NCI-H1436 (cell line): ENCODE measurements at regions not wholly inside any gene's neighbourhood (a gene's known extent, or its start where the extent isn't known, plus 50 kb on each side); places are given as distances from the start of the nearest gene placed in this dataset.
A peak's percentile ranks its signal among the peaks of the same experiment; 100 is the strongest.

Experiments used
- DNase-seq: peaks from one replicate; lab custom pipeline; 2025; lab: John Stamatoyannopoulos, UW

DNA sequence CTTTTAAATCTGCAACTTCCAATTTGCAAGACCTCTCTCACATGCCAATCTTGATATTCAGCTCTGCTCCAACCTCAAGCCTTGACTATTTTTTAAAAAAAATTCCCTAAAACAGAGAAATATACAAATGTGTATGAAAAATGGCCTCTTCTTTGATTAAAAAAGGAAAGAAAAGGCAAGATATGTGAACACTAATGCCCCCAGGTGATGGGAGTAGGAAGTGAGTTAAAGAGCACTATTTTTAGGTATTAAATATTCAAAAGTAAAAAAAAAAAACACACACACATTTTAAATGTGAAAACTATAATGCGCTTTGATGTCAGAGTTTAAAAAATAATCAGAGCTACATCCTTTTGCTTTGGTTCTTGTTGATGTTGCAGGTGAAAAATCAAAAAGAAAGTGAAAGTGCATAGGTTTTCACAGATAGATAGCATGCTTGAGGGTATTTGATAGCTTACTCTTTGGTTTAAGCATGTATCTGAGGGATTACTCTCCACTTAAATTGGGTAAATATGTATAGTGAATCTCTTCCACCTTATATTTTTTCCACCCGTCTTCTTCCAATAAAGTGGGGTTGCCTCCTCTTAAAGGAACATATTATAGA, 406.0 kb upstream of the POU3F3 start:
- peak; percentile 45 for DNase-seq

DNA sequence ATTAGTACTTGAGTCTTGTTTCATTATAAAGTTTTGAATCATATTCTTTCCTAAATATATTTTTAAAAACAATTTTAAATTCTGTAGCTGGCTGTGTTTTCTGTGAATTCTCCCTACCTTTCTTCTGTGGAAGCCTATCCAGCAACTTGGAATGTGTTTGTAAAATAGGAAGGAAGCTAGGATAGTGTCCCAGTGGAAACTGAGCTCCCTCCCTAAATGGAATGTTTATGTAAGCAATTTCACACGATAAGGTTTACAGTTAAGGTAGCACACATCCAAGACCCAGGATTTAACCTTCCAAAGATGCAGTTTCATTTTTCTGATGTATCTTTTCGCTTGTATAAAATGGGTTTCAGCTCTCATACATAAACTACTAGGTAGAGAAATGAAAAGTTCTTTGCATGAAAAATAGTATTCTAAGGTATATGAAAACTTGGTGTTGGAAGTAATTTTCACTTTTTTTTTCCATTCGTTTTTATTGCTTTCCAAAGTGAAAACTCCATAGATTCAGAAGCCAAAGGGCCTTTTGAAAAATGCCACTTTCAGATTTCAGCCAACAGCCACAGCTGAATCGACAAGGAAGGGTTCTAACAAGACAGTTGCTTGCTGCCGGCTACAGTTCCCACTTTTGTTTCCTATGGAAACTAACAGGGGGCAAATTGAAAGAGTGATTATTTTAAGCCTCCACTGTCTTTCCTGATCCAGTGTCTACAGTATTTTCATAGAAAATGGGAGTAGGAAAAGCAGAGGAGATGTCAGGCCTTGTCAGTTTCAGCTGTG, 405.1 kb upstream of the POU3F3 start:
- DNase-seq: no peak

DNA sequence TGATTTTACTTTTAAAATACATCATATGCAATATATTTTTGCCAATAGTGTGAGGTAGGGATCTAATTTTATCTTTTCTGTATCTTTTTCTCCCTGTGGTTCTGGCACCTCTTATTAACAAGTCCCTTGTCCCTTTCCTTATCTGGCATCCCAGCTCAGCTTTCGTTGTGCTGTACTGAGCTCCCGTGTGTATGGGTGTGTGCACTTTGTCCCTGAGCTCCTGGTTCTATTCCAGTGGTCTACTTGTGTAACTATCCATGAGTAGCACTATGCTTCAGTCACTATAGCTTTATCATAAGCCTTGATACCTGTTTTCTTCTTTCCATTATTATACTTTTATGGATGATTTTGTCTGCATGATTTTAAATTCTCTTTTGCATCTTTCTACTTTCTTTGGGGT, 401.4 kb upstream of the POU3F3 start:
- no peak for DNase-seq

DNA sequence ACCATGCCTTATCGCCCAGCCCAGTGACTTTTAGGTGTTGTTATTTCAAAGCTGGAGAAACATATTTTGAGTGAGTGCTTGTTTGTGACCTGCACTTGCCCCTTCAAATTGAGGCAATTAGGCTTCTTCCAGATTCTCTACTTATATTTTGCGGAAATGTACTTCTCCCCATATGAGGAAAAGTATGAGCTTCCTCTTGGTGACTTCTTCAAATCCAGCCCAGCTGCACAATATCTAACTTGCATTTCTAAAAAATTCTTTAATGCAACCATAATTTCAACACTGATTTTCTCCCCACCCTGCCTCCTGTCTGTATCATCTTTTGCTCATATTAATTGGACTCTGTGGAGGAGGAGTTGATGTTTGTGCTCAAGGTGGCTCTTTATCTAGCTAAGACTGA, 391.2 kb upstream of the POU3F3 start:
- no peak for DNase-seq

DNA sequence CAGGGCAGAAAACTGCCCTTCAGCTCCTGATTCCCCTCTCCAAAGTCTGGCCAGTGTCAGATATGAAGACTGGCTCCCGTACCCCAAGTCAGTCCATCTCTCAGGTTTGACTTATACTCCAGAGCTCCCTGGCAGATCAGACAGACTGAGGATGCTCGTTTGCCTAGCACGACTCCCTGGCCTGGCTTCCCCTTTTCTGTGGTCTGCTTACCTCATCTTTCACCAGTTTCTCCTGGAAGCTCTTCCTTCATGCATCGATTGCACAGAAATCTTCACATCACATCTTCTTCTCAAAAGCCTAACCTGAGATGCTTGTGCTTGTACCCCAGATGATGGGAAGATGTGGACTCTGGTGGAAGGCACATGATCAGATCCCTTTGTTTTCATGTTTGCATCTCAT, 387.9 kb upstream of the POU3F3 start:
- no peak for DNase-seq

DNA sequence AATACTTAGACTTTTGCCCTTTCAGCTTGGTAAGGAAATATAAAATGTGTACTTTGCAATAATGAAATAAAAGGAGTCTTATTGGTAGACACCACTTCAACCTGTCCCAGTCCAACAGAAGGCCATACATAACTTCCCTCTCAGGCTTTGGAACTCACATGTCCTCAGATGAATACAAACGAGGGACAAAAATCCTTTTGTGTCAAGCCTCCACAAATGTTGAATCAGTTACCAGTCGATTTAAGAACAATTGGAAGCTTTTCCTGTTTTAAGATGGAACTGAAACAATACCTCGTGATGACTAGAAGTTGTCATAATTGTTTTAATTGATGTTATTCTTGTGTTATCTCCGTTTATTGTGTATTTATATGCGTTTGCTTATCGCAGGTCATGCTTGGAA, 385.1 kb upstream of the POU3F3 start:
- DNase-seq: no peak

DNA sequence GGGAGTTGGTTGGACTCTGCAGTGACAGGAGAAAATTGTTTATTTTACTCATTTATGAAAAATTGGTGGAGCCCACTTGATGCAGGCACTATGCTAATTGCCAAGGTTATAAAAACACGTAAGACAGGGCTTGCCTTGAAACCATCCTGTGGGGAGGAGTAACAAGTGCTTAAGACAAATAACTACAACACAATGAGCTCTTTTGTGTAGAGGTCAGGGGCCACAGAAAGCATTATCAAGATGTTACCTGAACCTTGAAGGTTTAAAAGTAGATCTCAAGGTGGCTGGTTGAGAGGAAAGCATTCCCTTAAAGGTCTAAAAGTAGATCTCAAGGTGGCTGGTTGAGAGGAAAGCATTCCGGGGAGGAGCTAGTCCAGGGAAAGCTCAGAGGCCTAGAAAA, 381.8 kb upstream of the POU3F3 start:
- no peak for DNase-seq

DNA sequence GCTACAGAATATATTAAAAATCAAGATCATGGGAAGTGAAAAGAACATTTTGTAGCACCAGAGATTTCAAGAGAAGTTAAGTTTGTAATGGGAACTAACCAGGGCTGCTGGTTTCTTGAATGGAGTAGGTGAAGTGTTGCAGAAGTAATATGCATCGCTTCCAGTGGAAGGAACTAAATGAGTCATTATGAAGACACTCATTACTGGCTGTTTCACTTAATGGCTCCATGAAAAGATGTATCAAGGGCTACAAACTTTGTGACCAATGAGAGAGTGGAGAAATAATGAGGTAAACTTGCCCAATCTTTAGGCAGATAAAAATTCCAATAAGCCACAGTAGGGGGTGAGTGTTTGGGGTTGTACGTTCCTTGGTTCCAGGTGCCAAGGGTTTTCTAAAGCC, 380.4 kb upstream of the POU3F3 start:
- DNase-seq: no peak

DNA sequence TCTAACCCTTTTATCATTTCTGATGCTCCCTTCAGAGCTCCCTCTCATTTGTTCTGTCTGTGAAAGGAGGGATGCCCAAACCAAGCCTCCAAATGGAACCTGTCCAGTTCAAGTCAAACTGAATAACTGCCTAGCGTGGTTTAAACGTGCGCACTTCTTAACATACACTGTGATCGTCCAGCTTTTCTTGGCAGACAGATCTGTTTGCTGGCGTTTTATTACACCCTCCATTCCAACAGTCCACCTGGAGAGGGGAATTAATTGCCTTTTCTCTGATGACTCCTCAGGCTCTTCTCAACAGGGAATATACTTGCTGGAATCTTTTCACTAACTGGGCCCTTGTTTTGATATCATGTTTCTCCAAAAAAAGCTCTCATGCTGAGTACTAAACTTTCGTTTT, 379.2 kb upstream of the POU3F3 start:
- DNase-seq: no peak

DNA sequence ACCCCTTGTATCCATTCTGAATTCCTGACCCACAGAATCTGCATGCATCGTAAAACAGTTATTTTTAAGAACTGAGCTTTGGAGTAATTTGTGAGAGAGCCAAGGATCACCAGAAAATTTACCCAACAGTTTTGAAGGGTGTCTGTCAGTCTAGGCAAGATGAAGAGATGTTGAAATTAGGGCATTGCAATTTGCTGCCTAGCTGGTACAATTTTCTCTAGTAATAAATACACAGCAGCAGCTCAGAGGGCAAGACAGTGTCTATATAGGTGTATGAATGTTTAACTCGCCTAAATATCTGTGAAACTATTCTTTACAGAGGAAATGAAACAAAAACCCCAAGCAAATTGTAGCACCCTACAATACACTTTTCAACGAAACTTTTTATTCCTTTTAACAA, 377.8 kb upstream of the POU3F3 start:
- DNase-seq: no peak

DNA sequence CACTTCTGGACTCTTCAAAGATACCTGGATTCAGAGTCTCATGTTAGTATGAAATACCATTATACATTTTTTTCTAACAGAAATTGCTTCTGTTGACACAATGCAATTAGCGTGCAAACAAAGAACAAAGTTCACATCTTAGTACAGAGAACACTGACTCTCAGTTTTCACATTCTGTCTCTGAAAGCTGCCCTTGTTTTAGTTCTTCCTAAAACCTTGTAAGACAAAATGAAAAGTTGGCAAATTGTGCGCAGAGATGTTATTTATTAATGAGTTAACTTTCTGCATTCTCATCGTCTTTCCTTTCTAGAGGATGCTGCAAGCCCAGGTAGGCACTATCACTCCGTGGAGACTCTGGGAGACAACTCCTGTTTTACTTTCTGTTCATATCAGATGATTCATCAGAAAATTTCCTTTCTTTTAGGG, 377.3 kb upstream of the POU3F3 start:
- no peak for DNase-seq

DNA sequence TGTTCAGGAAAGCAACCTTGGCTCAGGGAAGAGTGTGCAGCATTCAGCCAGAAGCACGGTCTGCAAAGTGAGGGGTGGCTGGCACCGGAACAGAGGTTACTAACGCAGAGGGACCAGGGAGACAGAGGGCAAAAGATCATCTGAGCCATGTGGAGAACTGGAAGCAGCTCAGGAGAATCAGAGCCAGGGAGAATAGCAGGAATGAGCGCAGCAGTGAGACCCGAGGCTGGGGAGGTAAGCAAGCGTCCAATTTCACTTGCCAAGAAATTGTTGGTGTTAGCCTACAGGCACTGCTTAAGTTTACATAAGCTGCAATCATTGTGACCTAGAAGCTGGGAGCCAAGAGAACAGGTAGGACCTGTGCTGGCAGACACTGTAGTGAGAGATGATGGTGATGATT, 372.6 kb upstream of the POU3F3 start:
- no peak for DNase-seq

DNA sequence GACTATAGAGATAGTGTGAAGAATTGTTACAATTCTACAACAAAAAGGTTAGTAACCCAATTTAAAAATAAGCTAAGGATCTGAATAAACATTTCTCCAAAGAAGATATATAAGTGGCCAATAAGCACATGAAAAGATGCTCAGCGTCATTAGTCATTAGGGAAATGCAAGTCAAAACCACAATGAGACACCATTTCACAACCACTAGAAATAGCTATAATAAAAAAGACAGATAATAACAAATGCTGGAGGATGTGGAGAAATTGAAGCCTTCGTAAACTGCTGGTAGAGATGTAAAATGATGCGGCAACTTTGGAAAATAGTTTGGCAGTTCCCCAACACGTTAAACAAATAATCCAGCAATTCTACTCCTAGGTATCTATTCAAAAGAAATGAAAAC, 366.5 kb upstream of the POU3F3 start:
- no peak for DNase-seq

DNA sequence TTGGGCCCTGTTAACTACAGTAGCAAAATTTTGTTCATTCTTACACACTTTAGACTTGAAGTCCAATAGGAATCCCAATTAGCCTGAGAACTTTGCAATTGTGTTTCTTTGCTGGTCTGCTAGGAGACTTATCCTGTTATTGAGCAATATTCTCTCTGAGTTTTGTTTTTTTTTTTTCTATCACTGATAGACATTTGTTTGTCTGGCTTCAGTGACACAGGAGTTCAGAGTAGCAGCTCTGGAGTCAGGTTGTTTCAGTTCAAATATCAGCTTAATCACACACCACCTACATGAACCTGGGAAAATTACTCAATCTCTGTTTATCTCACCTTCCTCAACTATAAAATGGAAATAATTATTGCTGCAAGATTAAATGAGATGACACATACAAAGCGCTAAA, 360.2 kb upstream of the POU3F3 start:
- DNase-seq: no peak

DNA sequence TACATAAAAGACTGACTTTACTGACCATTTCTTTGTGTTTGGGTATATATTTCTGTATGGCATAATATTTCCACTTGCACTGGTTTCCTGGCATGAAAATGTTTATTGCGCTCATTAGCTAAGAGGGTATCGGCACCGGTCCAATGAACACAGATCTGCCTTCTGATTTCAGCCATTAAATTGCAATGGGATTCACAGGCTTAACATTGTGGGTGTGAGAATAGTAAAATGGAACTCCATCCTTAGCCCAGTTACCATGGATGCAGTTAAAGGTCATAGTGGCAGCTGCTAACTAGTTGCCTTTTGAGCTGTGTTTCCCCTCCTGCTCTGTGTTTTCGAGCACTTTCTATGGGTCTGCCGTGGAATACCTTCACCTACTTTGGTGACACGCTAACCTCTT, 352.6 kb upstream of the POU3F3 start:
- no peak for DNase-seq

DNA sequence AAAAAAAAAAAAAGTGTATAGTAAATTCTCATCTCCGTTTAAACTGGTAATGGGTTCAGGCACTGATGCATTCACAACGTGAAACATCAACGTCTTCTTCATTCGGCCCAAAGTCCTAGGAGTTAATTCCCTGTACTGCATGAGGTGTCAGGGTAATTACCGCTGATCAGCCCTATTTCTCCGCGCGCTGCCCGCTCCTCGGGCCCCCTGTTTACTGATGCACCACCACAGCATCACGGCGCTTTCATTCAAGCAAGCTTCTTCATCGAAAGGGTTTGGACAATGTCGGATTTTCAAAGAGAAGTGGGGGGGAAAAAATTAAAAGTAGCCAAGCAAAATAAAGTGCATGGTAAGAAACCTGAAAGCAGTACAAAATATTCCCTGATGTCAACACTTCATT, 352.0 kb upstream of the POU3F3 start:
- no peak for DNase-seq

DNA sequence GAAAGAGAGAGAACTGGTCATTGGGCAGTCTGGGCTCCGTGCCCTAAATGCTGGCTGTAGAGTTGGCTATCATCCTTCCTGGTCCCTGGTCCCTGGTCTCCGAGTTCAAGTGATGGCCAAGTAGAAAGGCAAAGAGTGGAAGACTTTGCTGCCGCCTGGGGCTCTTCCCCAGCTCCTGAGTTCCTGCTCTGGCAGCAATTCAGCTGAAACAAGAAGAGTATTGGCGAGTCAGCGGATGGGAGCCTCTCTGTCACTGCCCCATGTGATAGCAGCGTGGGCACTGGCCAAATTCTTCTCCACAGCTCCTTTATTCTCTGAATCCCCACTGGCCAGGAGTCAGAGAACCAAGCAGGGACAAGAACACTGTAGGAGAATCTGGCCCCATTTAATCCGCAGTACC, 351.0 kb upstream of the POU3F3 start:
- no peak for DNase-seq

DNA sequence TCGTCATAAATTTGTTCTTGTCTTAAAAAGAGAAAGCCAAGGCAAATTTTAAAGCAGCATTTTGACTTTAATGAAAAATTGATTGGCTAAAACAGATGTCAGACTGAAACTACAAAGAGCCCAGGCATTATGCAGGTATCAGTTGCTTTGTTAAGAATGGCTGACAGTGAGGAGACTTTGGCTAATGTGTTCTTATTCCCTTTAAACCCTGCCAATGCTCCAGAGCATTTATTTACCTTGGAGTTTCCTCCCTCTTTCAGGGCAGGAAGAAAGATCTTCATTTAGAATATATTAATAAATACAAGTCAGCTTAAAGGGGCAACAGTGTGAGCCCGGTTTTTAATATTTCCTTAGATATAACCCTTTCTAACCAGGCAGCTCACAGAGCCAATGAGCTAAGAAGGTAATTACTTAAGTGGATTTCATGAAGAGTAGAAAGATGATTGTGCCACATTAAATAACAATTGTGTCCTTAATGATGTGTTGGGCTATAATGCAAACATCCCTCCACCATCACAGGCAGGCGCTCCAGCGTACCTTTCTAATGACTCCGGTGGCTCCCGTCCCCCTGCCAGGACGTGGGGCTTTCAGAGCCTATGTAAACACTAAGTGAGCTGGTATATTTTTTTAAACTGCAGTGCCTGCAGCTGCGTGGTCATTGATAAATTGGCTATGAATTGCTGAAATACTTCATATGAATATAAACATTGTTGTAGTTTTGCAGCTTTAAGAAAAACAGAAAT, 349.4 kb upstream of the POU3F3 start:
- peak; percentile 60 for DNase-seq

DNA sequence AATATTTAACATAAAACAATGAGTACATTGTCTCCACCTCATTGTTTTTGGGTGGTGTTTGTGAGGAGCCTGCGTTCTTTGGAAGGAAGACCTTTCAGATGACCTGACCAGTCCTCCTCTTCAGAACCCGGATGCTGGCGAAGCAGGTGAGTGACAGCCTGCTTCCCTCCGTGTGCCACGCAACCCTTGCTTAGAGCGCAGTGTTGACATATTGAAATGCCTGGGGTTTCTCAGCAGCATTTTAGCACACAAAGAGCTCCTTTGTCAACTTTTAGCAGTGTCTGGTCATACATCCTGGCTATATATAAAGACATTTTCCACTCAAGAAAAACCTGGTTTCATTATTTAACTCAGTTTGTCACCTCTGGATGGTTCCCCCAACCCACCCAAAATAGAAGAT, 335.7 kb upstream of the POU3F3 start:
- DNase-seq: no peak

DNA sequence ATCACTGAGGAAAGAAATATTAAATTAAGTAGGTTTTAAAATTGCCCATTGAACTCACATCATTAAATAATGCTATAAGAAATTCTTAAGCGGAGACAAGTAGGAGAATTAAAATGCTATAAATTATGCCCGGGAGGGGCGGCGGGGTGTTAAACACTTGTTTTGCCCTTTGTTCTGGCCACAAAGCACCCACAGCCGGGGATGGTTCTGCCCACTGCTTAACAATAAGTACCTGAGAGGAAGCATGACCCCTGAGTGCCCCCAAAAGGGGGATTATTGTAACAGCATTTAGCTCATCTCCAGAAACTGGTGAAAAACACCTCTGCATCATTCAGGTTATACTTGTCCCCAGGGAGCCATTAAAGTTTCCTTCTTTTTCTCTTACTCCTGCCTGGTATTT, 332.7 kb upstream of the POU3F3 start:
- DNase-seq: peak; percentile 46

DNA sequence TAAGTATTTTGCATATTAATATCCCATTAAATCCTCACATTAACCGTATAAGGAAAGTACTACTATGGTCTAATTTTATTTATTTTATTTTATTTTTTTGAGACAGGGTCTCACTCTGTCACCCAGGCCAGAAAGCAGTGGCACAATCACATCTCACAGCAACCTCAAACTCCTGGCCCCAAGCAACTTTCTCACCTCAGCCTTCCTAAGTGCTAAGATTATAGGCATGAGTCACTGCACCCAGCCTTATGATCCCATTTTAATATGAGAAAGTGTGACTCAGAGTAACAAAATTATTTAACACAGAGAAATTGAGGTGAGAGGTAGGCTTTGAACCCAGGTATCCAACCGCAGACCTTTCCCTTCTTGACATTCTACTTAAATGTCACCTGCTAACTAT, 330.0 kb upstream of the POU3F3 start:
- DNase-seq: no peak

DNA sequence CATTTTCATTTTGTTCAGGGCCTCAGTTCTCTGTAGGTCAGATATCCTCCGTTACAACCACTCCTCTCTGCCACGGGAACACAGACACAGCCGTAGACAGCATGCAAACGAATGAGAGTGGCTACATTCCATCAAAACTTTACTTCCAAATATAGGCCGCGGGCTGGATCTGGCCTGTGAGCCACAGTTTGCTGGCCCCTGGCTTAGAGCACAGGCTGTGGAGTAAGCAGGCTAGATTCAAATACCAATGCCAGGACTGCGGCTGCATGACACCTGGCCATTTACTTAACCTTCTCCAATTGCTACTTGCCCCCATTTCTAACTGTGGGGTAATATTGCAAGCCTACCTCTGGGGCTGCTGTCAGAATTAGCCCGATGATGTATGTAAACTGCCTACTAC, 325.8 kb upstream of the POU3F3 start:
- DNase-seq: no peak

DNA sequence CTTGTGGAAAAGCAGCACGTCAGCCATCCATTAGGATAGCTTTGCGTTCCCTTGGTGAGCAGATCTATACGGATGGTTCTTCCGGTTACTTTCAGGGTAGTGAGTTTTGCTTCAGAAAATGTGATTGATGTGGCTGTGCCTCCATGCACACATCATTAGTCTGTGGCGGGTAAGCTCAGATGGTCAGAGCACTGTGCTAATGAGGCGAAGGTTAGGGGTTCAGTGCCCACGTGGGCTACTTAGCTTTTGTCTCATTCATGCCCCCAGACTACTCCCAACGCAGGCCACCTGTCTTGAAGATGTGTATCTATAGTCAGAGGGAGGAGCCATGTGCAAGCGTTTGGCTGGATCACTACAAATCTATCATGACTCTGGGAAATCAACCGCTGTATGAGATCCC, 322.8 kb upstream of the POU3F3 start:
- no peak for DNase-seq
